PC-9 (cell line): ENCODE measurements at regions not wholly inside any gene's neighbourhood (a gene's known extent, or its start where the extent isn't known, plus 50 kb on each side); places are given as distances from the start of the nearest gene placed in this dataset.

ENCODE experiments used
- BruUV-seq: library from RNA; stranded (reverse); fragments of 400-500 nt; replicated peaks from 2 replicates; lab custom pipeline; 2021; lab: Mats Ljungman, UMichigan
- CTCF ChIA-PET: fragments of 300-600 bp; sonication (Branson Sonifier 250); formaldehyde crosslinking; loops from one replicate; lab custom pipeline; 2022; ENCODE audit warnings: antibody characterized with exemption; lab: Charles Lee
- POLR2A ChIA-PET: fragments of 300-600 bp; sonication (Branson Sonifier 250); formaldehyde crosslinking; loops from one replicate; lab custom pipeline; 2022; ENCODE audit warnings: antibody characterized with exemption; ENCODE audit not compliant: unreplicated experiment; lab: Charles Lee
- DNase-seq, 2 experiments: peaks; one replicate each; pipeline versions ENCODE4 v3.0.0 to v3.0.0-alpha.2; 2015 to 2022; ENCODE audit warnings: mixed read lengths in 1 of 2
- H2AFZ ChIP-seq: fragments of 200-600 bp; sonication (generic); 2 replicates; pipeline ENCODE4 v1.8.1; 2017; ENCODE audit warnings: antibody characterized with exemption
- H3F3A ChIP-seq: fragments of 200-600 bp; sonication (generic); 2 replicates; pipeline ENCODE4 v1.8.1; 2017; ENCODE audit warnings: antibody characterized with exemption, mild to moderate bottlenecking, low read depth; ENCODE audit not compliant: insufficient read depth
- H3K27ac ChIP-seq: fragments of 200-600 bp; sonication (generic); 2 replicates; pipeline ENCODE4 v1.6.1; 2016; ENCODE audit warnings: mixed run types
- H3K27me3 ChIP-seq: fragments of 200-600 bp; sonication (generic); 2 replicates; pipeline ENCODE4 v1.6.1; 2016; ENCODE audit warnings: low read depth, mixed run types; ENCODE audit not compliant: insufficient read depth
- H3K36me3 ChIP-seq: fragments of 200-600 bp; sonication (generic); 2 replicates; pipeline ENCODE4 v1.6.1; 2016; ENCODE audit warnings: low read depth, mixed run types
- H3K4me1 ChIP-seq: fragments of 200-600 bp; sonication (generic); replicated peaks from 2 replicates; pipeline ENCODE4 v1.6.1; 2016; ENCODE audit warnings: mixed run types; ENCODE audit not compliant: insufficient read depth
- H3K4me2 ChIP-seq: fragments of 200-600 bp; sonication (generic); 2 replicates; pipeline ENCODE4 v1.6.1; 2017; ENCODE audit warnings: mixed run types
- H3K4me3 ChIP-seq: fragments of 200-600 bp; sonication (generic); 2 replicates; pipeline ENCODE4 v1.6.1; 2016; ENCODE audit warnings: mixed run types
- H3K79me2 ChIP-seq: fragments of 200-600 bp; sonication (generic); 2 replicates; pipeline ENCODE4 v1.6.1; 2017; ENCODE audit warnings: low read depth, mixed run types
- H3K9me2 ChIP-seq: fragments of 200-600 bp; sonication (generic); 2 replicates; pipeline ENCODE4 v1.8.1; 2017; ENCODE audit warnings: mild to moderate bottlenecking; ENCODE audit not compliant: insufficient read depth
- H3K9me3 ChIP-seq: fragments of 200-600 bp; sonication (generic); 2 replicates; pipeline ENCODE4 v1.8.1; 2016; ENCODE audit warnings: low read depth; ENCODE audit not compliant: insufficient read depth
- H4K20me1 ChIP-seq: fragments of 200-600 bp; sonication (generic); 2 replicates; pipeline ENCODE4 v1.8.1; 2017; ENCODE audit not compliant: insufficient read depth
- CTCF ChIP-seq: fragments of 200-600 bp; sonication (generic); conservative IDR thresholded peaks from 2 replicates; pipeline ENCODE4 v1.6.1; 2017; ENCODE audit warnings: mixed run types, antibody characterized with exemption, mild to moderate bottlenecking, moderate library complexity
- EZH2 ChIP-seq: fragments of 200-600 bp; sonication (generic); IDR thresholded peaks from 2 replicates; pipeline ENCODE4 v1.8.0; 2017; ENCODE audit warnings: antibody characterized with exemption, low read depth
- intact Hi-C: fragments of 100-400 bp; cut with micrococcal nuclease; formaldehyde crosslinking; loops from one replicate; pipeline ENCODE4 v1.10.0; 2022; ENCODE audit not compliant: unreplicated experiment

- Histone ChIP-seq H3K9me3 (0 out of 2 replicates have a peak, but pooled peaks cover 2% of the 10 kb centered on the region), H3K27ac (peak overlapping the region; percentile 62), H4K20me1 (no peaks in the 10 kb centered on the region), H3F3A (peaks cover 14% of the 10 kb centered on the region; the same call in 1 of the 2 replicates), H3K4me2 (peak overlapping the region; percentile 87), H3K4me3 (peak overlapping the region; percentile 73), H3K4me1 (peaks cover 38% of the 10 kb centered on the region), H3K36me3 (no peaks in the 10 kb centered on the region), H3K9me2 (no peaks in the 10 kb centered on the region), H3K27me3 (no peaks in the 10 kb centered on the region), H3K79me2 (peaks cover 18% of the 10 kb centered on the region), H2AFZ (peak overlapping the region; percentile 94)
- no peak; the same call in 1 of the 2 replicates for TF ChIP-seq CTCF
- TF ChIP-seq EZH2: no peak
- BruUV-seq: TSS peak; percentile 90
- POLR2A ChIA-PET: interaction anchor here (0.5 to 3.6 kb wide), 20 partner anchors 13 to 762 kb away, joined by 3 to 79 read pairs (median 6); partner anchors contain the start of gene SERTAD2
- DNase-seq: peak; percentile 57 to 99
- CTCF ChIA-PET: interaction anchor here (0.6 to 3.1 kb wide), 13 partner anchors 15 to 164 kb away, joined by 3 to 17 read pairs (median 5); partner anchors contain the start of gene SERTAD2
- intact Hi-C loops: loop anchor here (1.0 to 10.0 kb wide), 11 partner anchors 16 to 1701 kb away; partner anchors contain the start of genes OTX1 and SERTAD2
Observed at GRCh38 chr2:64751286-64752260, 97.9 kb upstream of the SERTAD2 start.

- H3K79me2 ChIP-seq: peaks cover 15% of the 10 kb centered on the region
- ChIA-PET POLR2A (no interaction called here), CTCF (no interaction called here)
- no peaks in the 10 kb centered on the region for H3K36me3 ChIP-seq
- no peaks in the 10 kb centered on the region for H3K27me3 ChIP-seq
- H3K9me2 ChIP-seq: no peaks in the 10 kb centered on the region; the same call in 1 of the 2 replicates
- H3K4me2 ChIP-seq: no peak overlapping the region
- DNase-seq: no peak
- H3F3A ChIP-seq: peaks cover 14% of the 10 kb centered on the region; the same call in 1 of the 2 replicates
- H4K20me1 ChIP-seq: no peaks in the 10 kb centered on the region
- no peak overlapping the region for H3K4me3 ChIP-seq
- no peak for TF ChIP-seq EZH2
- TF ChIP-seq CTCF: no peak
- H3K4me1 ChIP-seq: peaks cover 36% of the 10 kb centered on the region
- H3K9me3 ChIP-seq: 0 out of 2 replicates have a peak, but pooled peaks cover 9% of the 10 kb centered on the region
- no TSS peak for BruUV-seq
- H3K27ac ChIP-seq: no peak overlapping the region
- intact Hi-C loops: loop anchor here (10.0 kb wide), 1 partner anchor 479 kb away; no protein-coding TSS in a partner anchor
- no peak overlapping the region for H2AFZ ChIP-seq
Observed at GRCh38 chr2:64753399-64753798, 99.7 kb upstream of the SERTAD2 start.

GRCh38 chr2:64754570-64754969, 100.9 kb upstream of the SERTAD2 start:
- Histone ChIP-seq H3K4me3 (no peak overlapping the region), H4K20me1 (no peaks in the 10 kb centered on the region), H3K27ac (no peak overlapping the region), H3K4me1 (peaks cover 25% of the 10 kb centered on the region), H3K36me3 (no peaks in the 10 kb centered on the region), H3K27me3 (no peaks in the 10 kb centered on the region), H3K4me2 (no peak overlapping the region), H3K9me3 (0 out of 2 replicates have a peak, but pooled peaks cover 9% of the 10 kb centered on the region), H3F3A (peaks cover 14% of the 10 kb centered on the region; the same call in 1 of the 2 replicates), H3K9me2 (no peaks in the 10 kb centered on the region; the same call in 1 of the 2 replicates), H2AFZ (no peak overlapping the region), H3K79me2 (peaks cover 3% of the 10 kb centered on the region; the same call in 1 of the 2 replicates)
- intact Hi-C loops: loop anchor here (10.0 kb wide), 1 partner anchor 480 kb away; no protein-coding TSS in a partner anchor
- POLR2A ChIA-PET: no interaction called here
- no TSS peak for BruUV-seq
- TF ChIP-seq CTCF: no peak
- TF ChIP-seq EZH2: no peak
- no peak for DNase-seq
- CTCF ChIA-PET: no interaction called here
